Prostate gland (tissue), 2 donors: ENCODE measurements at regions not wholly inside any gene's neighbourhood (a gene's known extent, or its start where the extent isn't known, plus 50 kb on each side); places are given as distances from the start of the nearest gene placed in this dataset.
"Not testable (repeated sequence)": the region's sequence is repeated elsewhere in the genome, so short reads cannot be mapped to it uniquely, and the experiment has no call there.

ENCODE experiments used
- DNase-seq: peaks from one replicate; pipeline ENCODE4 v3.0.0-alpha.2; 2019; ENCODE audit warnings: low spot score
- H3K27ac ChIP-seq, 2 donors: fragments of 200-600 bp; sonication (generic); 2 replicates each; pipeline ENCODE4 v1.5.1; 2017 to 2019
- H3K27me3 ChIP-seq: fragments of 200-600 bp; sonication (generic); replicated peaks from 2 replicates; pipeline ENCODE4 v1.5.1; 2019; ENCODE audit not compliant: insufficient read depth
- H3K36me3 ChIP-seq, 2 donors: fragments of 200-600 bp; sonication (generic); 1 replicate in 1 of 2; 2 replicates in 1 of 2; pipeline versions ENCODE4 v1.5.1 to v1.8.1; 2017 to 2019
- H3K4me1 ChIP-seq: fragments of 200-600 bp; sonication (generic); replicated peaks from 2 replicates; pipeline ENCODE4 v1.5.1; 2019
- H3K4me3 ChIP-seq, 2 donors: fragments of 200-600 bp; sonication (generic); 2 replicates each; pipeline ENCODE4 v1.5.1; 2017 to 2019
- H3K9me3 ChIP-seq: fragments of 200-600 bp; sonication (generic); 2 replicates; pipeline ENCODE4 v1.5.1; 2017
- CTCF ChIP-seq, 4 experiments: fragments of 200-600 bp in 2 of 4; fragments of 450-650 bp in 2 of 4; sonication (generic) in 2 of 4; IDR thresholded peaks; 1 replicate in 3 of 4; 2 replicates in 1 of 4; pipeline ENCODE4 v1.5.1; 2016 to 2019; ENCODE audit warnings: antibody characterized with exemption in 4 of 4, mild to moderate bottlenecking in 2 of 4, moderate library complexity in 2 of 4
- POLR2A ChIP-seq: fragments of 450-650 bp; IDR thresholded peaks from one replicate; pipeline ENCODE4 v1.6.1; 2016; ENCODE audit warnings: antibody characterized with exemption, mild to moderate bottlenecking
- POLR2AphosphoS5 ChIP-seq: sonication (generic); formaldehyde crosslinking; IDR thresholded peaks from one replicate; pipeline ENCODE4 v1.6.1; 2017; ENCODE audit warnings: antibody characterized with exemption
- WGBS: methylation state at CpG from one replicate; pipeline ENCODE4 v1.1.5; 2018; 5-methylcytosine and 5-hydroxymethylcytosine counted together
- intact Hi-C: fragments of 100-400 bp; cut with DNase I; formaldehyde crosslinking; loops from one replicate; pipeline ENCODE4 v1.14.2; 2022

DNA sequence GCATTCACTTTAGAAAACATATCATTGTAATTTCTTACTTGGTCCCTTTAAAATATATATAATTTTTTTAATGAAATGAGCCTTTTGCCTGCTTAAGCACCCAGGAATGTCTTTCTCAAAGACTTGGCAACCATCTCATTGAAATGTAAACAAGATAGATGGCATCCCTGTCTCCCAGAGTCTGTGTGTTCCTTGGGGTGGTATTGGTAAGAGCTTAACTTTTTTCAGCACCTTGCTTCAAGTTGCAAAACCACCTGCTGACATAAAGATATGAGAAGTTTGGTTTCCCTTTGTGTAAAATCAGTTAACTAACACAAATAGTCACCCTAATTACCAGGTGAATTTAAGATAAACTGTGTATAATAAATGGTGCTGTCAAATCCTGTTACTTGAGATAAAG, 266.9 kb downstream of the DSC3 start:
- TF ChIP-seq CTCF (IDR thresholded peaks at IDR 0.05) (no peak), POLR2A (no peak), POLR2AphosphoS5 (no peak)
- Histone ChIP-seq H3K9me3 (no peaks in the 10 kb centered on the region), H3K4me3 (no peak overlapping the region), H3K4me1 (no peaks in the 10 kb centered on the region), H3K36me3 (no peaks in the 10 kb centered on the region), H3K27me3 (no peaks in the 10 kb centered on the region), H3K27ac (no peak overlapping the region)
- intact Hi-C loops = no loop called here
- DNase-seq = no peak

- H3K4me1 ChIP-seq, DNase-seq, intact Hi-C loops, H3K27me3 ChIP-seq, H3K36me3 ChIP-seq, H3K4me3 ChIP-seq, H3K27ac ChIP-seq, H3K9me3 ChIP-seq: not testable (repeated sequence)
- WGBS = 81% methylated on average over 4 of the region's 4 CpGs
Measured at GRCh38 chr18:30772170-30772569, 270.4 kb downstream of the DSC3 start.

GRCh38 chr18:30766053-30766452, 276.5 kb downstream of the DSC3 start:
- TF ChIP-seq POLR2AphosphoS5 (no peak), POLR2A (no peak), CTCF (IDR thresholded peaks at IDR 0.05) (no peak)
- 20% methylated on average over 1 of the region's 1 CpG for WGBS
- H3K4me3 ChIP-seq = no peak overlapping the region
- no peaks in the 10 kb centered on the region for H3K9me3 ChIP-seq
- DNase-seq = no peak
- intact Hi-C loops = no loop called here
- no peaks in the 10 kb centered on the region for H3K36me3 ChIP-seq
- no peak overlapping the region for H3K27ac ChIP-seq
- no peaks in the 10 kb centered on the region for H3K4me1 ChIP-seq
- H3K27me3 ChIP-seq = no peaks in the 10 kb centered on the region

DNA sequence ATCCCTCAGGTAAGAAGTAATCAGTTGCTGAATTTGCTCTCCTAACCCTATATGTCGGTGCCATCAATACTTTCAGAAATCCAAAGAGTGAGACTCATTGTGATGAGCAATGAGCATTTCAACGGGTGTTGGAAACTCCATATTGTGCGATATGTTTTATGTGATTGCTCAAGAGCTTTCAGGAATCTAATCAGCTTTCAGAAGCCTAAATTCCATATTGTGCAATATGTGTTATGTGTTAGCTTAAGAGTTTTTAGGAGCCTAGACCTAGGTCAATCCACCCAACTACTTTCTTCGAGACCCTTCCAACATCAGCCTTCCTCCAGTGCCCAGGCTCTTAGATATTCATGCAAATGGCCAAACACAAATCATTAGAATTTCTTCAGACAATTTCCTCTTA, 277.3 kb downstream of the DSC3 start:
- H3K4me1 ChIP-seq = no peaks in the 10 kb centered on the region
- no peaks in the 10 kb centered on the region for H3K9me3 ChIP-seq
- WGBS = 70% methylated on average over 4 of the region's 4 CpGs
- no peak overlapping the region for H3K27ac ChIP-seq
- no peak overlapping the region for H3K4me3 ChIP-seq
- DNase-seq = no peak
- H3K36me3 ChIP-seq = no peaks in the 10 kb centered on the region
- TF ChIP-seq POLR2A (no peak), CTCF (IDR thresholded peaks at IDR 0.05) (no peak), POLR2AphosphoS5 (no peak)
- no peaks in the 10 kb centered on the region for H3K27me3 ChIP-seq
- intact Hi-C loops = no loop called here

DNA sequence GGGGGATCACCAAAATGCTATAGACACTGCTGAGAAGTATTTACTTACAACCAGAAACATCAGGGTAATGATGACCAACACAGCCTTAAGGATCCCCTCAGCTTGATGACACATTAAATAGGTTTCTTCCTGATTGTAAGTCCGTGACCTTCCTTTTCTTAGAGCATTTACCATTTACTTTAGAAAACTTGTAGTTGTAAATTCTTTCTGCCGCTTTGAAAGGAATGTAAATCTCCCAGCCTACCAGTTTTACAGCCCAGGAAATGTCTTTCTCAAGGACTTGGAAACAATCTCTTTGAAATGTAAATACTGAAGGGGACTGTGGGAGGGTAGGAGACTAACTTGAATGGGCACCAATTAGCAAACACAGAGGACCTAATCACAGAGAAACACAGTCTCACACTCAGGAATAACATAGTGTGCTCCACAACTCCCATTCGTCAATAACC, 278.6 kb downstream of the DSC3 start:
- Histone ChIP-seq H3K4me1 (no peaks in the 10 kb centered on the region), H3K36me3 (no peaks in the 10 kb centered on the region), H3K27ac (no peak overlapping the region), H3K4me3 (no peak overlapping the region), H3K9me3 (no peaks in the 10 kb centered on the region), H3K27me3 (no peaks in the 10 kb centered on the region)
- DNase-seq = no peak
- WGBS = 10% methylated on average over 3 of the region's 3 CpGs
- intact Hi-C loops = no loop called here
- TF ChIP-seq POLR2AphosphoS5 = no peak
- no peak for TF ChIP-seq CTCF (IDR thresholded peaks at IDR 0.05)
- no peak for TF ChIP-seq POLR2A
